HCT116 (cell line): ENCODE measurements at regions not wholly inside any gene's neighbourhood (a gene's known extent, or its start where the extent isn't known, plus 50 kb on each side); places are given as distances from the start of the nearest gene placed in this dataset.

Experiments used
- ATAC-seq: fragments of 200-7000 bp; cut with Tn5 transposase; 2 replicates; pipeline ENCODE4 v1.9.1; 2020; ENCODE audit warnings: mild to moderate bottlenecking, moderate library complexity
- BruUV-seq: library from RNA; stranded (reverse); fragments of 400-500 nt; replicated peaks from 2 replicates; lab custom pipeline; 2021; lab: Mats Ljungman, UMichigan
- CTCF ChIA-PET: fragments of 300-600 bp; sonication (Branson Sonifier 250); formaldehyde crosslinking; loops from one replicate; lab custom pipeline; 2021; ENCODE audit warnings: antibody characterized with exemption; lab: Charles Lee
- POLR2A ChIA-PET: fragments of 300-600, 350-600 bp; sonication (Branson Sonifier 250); formaldehyde crosslinking; loops from one replicate; lab custom pipeline; 2021; ENCODE audit warnings: antibody characterized with exemption; lab: Charles Lee
- RAD21 ChIA-PET, 2 experiments: fragments of 300-600 bp; sonication (Branson Sonifier 250); formaldehyde crosslinking; loops; one replicate each; lab custom pipeline; 2023; ENCODE audit warnings: low total read pairs in 2 of 2; ENCODE audit not compliant: uncharacterized antibody in 2 of 2, unreplicated experiment in 2 of 2, low non-redundant PET in 1 of 2; lab: Charles Lee
- DNase-seq: peaks from one replicate; pipeline ENCODE4 v3.0.0-alpha.2; 2010; ENCODE audit warnings: low read depth, low spot score
- H2AFZ ChIP-seq: fragments of 200-600 bp; shearing (Covaris generic), sonication (generic); 2 replicates; pipeline ENCODE4 v1.6.1; 2017; ENCODE audit warnings: low read depth, mixed run types, mixed read lengths, antibody characterized with exemption, low read length; ENCODE audit not compliant: poor library complexity, severe bottlenecking
- H3K27ac ChIP-seq: 2 replicates; pipeline ENCODE4 v1.5.1; 2012; ENCODE audit warnings: low read depth, low read length
- H3K27me3 ChIP-seq: fragments of 200-600 bp; sonication (generic); 2 replicates; pipeline ENCODE4 v1.6.1; 2016; ENCODE audit warnings: mixed run types, low read length, mixed read lengths; ENCODE audit not compliant: insufficient read depth
- H3K36me3 ChIP-seq, 2 experiments: fragments of 200-500 bp in 1 of 2; fragments of 200-600 bp in 1 of 2; sonication (Bioruptor generic) in 1 of 2; sonication (generic) in 1 of 2; 2 replicates each; pipeline versions ENCODE4 v1.5.1 to v1.6.1; 2014 to 2016; ENCODE audit warnings: low read length in 2 of 2, inconsistent platforms in 1 of 2, mixed read lengths in 1 of 2, mixed run types in 1 of 2; ENCODE audit not compliant: insufficient read depth in 2 of 2, control insufficient read depth in 1 of 2
- H3K4me1 ChIP-seq, 2 experiments: fragments of 200-600 bp in 1 of 2; sonication (generic) in 1 of 2; 2 replicates each; pipeline versions ENCODE4 v1.5.1 to v1.6.1; 2012 to 2017; ENCODE audit warnings: low read length in 2 of 2, inconsistent platforms in 1 of 2, mild to moderate bottlenecking in 1 of 2, mixed read lengths in 1 of 2, mixed run types in 1 of 2, moderate library complexity in 1 of 2; ENCODE audit not compliant: insufficient read depth in 2 of 2, control insufficient read depth in 1 of 2
- H3K4me2 ChIP-seq: fragments of 200-600 bp; sonication (generic); 2 replicates; pipeline ENCODE4 v1.6.1; 2017; ENCODE audit warnings: mixed run types, low read length, mixed read lengths
- H3K4me3 ChIP-seq, 2 experiments: fragments of 200-600 bp in 1 of 2; sonication (generic) in 1 of 2; replicated peaks in 1 of 2; 2 replicates each; pipeline ENCODE4 v1.5.1; 2011 to 2016; ENCODE audit warnings: low read length in 2 of 2, control low read depth in 1 of 2, low read depth in 1 of 2, mild to moderate bottlenecking in 1 of 2, mixed read lengths in 1 of 2, mixed run types in 1 of 2
- H3K79me2 ChIP-seq: fragments of 200-600 bp; sonication (generic); 2 replicates; pipeline ENCODE4 v1.6.1; 2017; ENCODE audit warnings: mild to moderate bottlenecking, mixed run types, low read length, moderate library complexity, mixed read lengths; ENCODE audit not compliant: insufficient read depth
- H3K9ac ChIP-seq: fragments of 200-600 bp; sonication (generic); 2 replicates; pipeline ENCODE4 v1.6.1; 2016; ENCODE audit warnings: low read length, mixed read lengths
- H3K9me2 ChIP-seq: fragments of 200-600 bp; sonication (generic), shearing (Covaris generic); 2 replicates; pipeline ENCODE4 v1.6.1; 2017; ENCODE audit warnings: mixed run types, mild to moderate bottlenecking, moderate library complexity; ENCODE audit not compliant: insufficient read depth
- H3K9me3 ChIP-seq, 2 experiments: fragments of 200-500 bp in 1 of 2; fragments of 200-600 bp in 1 of 2; sonication (Bioruptor generic) in 1 of 2; sonication (generic) in 1 of 2; 2 replicates each; pipeline ENCODE4 v1.6.1; 2014 to 2017; ENCODE audit warnings: low read length in 2 of 2, mixed read lengths in 2 of 2, inconsistent platforms in 1 of 2, low read depth in 1 of 2, mild to moderate bottlenecking in 1 of 2, mixed run types in 1 of 2, moderate library complexity in 1 of 2; ENCODE audit not compliant: control insufficient read depth in 1 of 2, insufficient read depth in 1 of 2
- H4K20me1 ChIP-seq: fragments of 200-600 bp; sonication (generic), shearing (Covaris generic); 2 replicates; pipeline ENCODE4 v1.6.1; 2017; ENCODE audit warnings: mixed run types, mild to moderate bottlenecking, moderate library complexity; ENCODE audit not compliant: insufficient read depth
- CBX3 ChIP-seq: IDR thresholded peaks from 2 replicates; pipeline ENCODE4 v1.6.1; 2012; ENCODE audit warnings: low read depth
- EGR1 ChIP-seq: IDR thresholded peaks from 2 replicates; pipeline ENCODE4 v1.6.1; 2012; ENCODE audit warnings: low read depth
- EZH2 ChIP-seq: fragments of 200-600 bp; sonication (generic); IDR thresholded peaks from 2 replicates; pipeline ENCODE4 v1.6.1; 2017; ENCODE audit warnings: antibody characterized with exemption, mixed run types
- FOSL1 ChIP-seq: IDR thresholded peaks from 2 replicates; pipeline ENCODE4 v1.6.1; 2012; ENCODE audit warnings: low read depth
- JUND ChIP-seq: IDR thresholded peaks from 2 replicates; pipeline ENCODE4 v1.6.1; 2012
- POLR2AphosphoS5 ChIP-seq: IDR thresholded peaks from 2 replicates; pipeline ENCODE4 v1.6.1; 2011; ENCODE audit warnings: mild to moderate bottlenecking, low read depth, low read length, moderate library complexity
- SIN3A ChIP-seq: IDR thresholded peaks from 2 replicates; pipeline ENCODE4 v1.6.1; 2012; ENCODE audit warnings: low read depth
- TCF7L2 ChIP-seq: IDR thresholded peaks from 2 replicates; pipeline ENCODE4 v1.7.0; 2011; ENCODE audit warnings: borderline replicate concordance, inconsistent platforms; ENCODE audit not compliant: insufficient read depth, insufficient read length; ENCODE audit errors: extremely low read depth
- intact Hi-C: fragments of 100-400 bp; cut with micrococcal nuclease; formaldehyde crosslinking; loops from 2 replicates; pipeline ENCODE4 v1.10.0; 2022
- TF ChIP-seq, protein P1 (sequence below): IDR thresholded peaks from 2 replicates; pipeline ENCODE4 v1.6.1; 2012
- TF ChIP-seq, protein P2 (sequence below): IDR thresholded peaks from 2 replicates; pipeline ENCODE4 v1.6.1; 2011; ENCODE audit warnings: mild to moderate bottlenecking, low read length, moderate library complexity; ENCODE audit not compliant: insufficient replicate concordance; ENCODE audit errors: extremely low read depth

DNA sequence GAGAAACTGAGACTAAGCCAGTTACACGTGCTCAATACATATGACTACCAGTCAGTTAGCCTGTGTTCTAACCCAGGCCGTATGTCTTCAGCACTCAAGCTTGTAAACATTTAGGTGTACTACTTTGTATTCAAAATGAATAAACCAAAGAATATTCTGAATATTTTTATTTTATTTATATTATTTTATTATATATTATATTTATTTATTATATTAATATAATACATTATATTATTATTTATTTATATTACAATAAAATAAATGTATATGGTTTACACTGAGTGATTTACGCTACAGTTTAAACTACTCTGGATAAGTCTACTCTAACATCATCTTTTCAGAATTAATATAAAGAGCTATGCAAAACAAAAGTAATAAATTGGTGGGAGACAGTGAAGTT lies 691.5 kb downstream of the CENPC start:
- Histone ChIP-seq H3K4me1 (no peaks in the 10 kb centered on the region), H3K9me3 (peaks cover 0 to 9% of the 10 kb centered on the region in 2 experiments; a peak in 2 of 4 replicates), H3K4me2 (no peak overlapping the region), H4K20me1 (no peaks in the 10 kb centered on the region), H3K36me3 (no peaks in the 10 kb centered on the region), H3K9ac (no peak overlapping the region), H3K9me2 (no peaks in the 10 kb centered on the region), H3K27ac (no peak overlapping the region), H3K79me2 (no peaks in the 10 kb centered on the region), H3K4me3 (no peak overlapping the region), H3K27me3 (no peaks in the 10 kb centered on the region), H2AFZ (no peak overlapping the region)
- intact Hi-C loops: no loop called here
- DNase-seq (no peak), ATAC-seq (no peak)
- no TSS peak for BruUV-seq
- TF ChIP-seq, protein P1, sequence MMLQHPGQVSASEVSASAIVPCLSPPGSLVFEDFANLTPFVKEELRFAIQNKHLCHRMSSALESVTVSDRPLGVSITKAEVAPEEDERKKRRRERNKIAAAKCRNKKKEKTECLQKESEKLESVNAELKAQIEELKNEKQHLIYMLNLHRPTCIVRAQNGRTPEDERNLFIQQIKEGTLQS: no peak
- TF ChIP-seq POLR2AphosphoS5 (no peak), SIN3A (no peak), FOSL1 (no peak), TCF7L2 (no peak)
- RAD21 ChIA-PET: no interaction called here
- CTCF ChIA-PET: no interaction called here
- POLR2A ChIA-PET: no interaction called here

DNA sequence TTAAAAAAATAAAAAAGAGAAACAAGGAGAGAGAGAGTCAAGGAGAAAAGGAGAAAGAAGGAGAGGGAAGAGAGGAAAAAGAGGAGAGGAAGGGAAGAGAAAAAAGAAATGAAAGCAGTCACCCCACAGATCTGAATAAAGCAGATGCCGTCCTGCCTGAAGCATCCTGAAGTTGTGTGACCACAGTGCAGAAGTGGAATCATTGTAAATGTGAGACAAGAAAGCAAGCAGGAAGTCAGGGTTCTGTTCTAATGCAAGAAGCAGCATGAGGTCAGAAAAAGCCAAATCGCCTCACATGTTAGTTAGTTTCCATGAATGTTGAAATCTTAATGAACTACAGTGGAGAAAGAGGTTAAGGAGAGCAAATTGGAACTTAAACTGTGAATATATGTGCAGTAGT lies 692.5 kb downstream of the CENPC start:
- no peak overlapping the region for H3K4me2 ChIP-seq
- ChIA-PET CTCF (no interaction called here), RAD21 (no interaction called here), POLR2A (no interaction called here)
- intact Hi-C loops: no loop called here
- no peak overlapping the region for H3K27ac ChIP-seq
- H3K9me3 ChIP-seq: peaks cover 0 to 9% of the 10 kb centered on the region in 2 experiments; a peak in 2 of 4 replicates
- BruUV-seq: no TSS peak
- no peaks in the 10 kb centered on the region for H3K9me2 ChIP-seq
- no peaks in the 10 kb centered on the region for H3K27me3 ChIP-seq
- no peaks in the 10 kb centered on the region for H3K79me2 ChIP-seq
- no peak overlapping the region for H3K9ac ChIP-seq
- H3K36me3 ChIP-seq: no peaks in the 10 kb centered on the region
- no peaks in the 10 kb centered on the region for H3K4me1 ChIP-seq
- no peak for ATAC-seq
- no peak for DNase-seq
- H4K20me1 ChIP-seq: no peaks in the 10 kb centered on the region
- H3K4me3 ChIP-seq: no peak overlapping the region
- no peak overlapping the region for H2AFZ ChIP-seq
- no peak for TF ChIP-seq EGR1
- no peak for TF ChIP-seq JUND
- TF ChIP-seq CBX3: no peak
- TF ChIP-seq, protein P2, sequence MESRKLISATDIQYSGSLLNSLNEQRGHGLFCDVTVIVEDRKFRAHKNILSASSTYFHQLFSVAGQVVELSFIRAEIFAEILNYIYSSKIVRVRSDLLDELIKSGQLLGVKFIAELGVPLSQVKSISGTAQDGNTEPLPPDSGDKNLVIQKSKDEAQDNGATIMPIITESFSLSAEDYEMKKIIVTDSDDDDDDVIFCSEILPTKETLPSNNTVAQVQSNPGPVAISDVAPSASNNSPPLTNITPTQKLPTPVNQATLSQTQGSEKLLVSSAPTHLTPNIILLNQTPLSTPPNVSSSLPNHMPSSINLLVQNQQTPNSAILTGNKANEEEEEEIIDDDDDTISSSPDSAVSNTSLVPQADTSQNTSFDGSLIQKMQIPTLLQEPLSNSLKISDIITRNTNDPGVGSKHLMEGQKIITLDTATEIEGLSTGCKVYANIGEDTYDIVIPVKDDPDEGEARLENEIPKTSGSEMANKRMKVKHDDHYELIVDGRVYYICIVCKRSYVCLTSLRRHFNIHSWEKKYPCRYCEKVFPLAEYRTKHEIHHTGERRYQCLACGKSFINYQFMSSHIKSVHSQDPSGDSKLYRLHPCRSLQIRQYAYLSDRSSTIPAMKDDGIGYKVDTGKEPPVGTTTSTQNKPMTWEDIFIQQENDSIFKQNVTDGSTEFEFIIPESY: no peak
- no peak for TF ChIP-seq POLR2AphosphoS5
- no peak for TF ChIP-seq EZH2
- TF ChIP-seq, all 23 proteins: peak for 0
